GM12874 (cell line): ENCODE measurements at regions not wholly inside any gene's neighbourhood (a gene's known extent, or its start where the extent isn't known, plus 50 kb on each side); places are given as distances from the start of the nearest gene placed in this dataset.

Experiments
- TF ChIP-seq, protein P1 (sequence below): IDR thresholded peaks from 2 replicates; pipeline ENCODE4 v1.5.1; 2011; ENCODE audit warnings: low read depth, mild to moderate bottlenecking, control low read depth, low read length, moderate library complexity; ENCODE audit not compliant: insufficient read depth

DNA sequence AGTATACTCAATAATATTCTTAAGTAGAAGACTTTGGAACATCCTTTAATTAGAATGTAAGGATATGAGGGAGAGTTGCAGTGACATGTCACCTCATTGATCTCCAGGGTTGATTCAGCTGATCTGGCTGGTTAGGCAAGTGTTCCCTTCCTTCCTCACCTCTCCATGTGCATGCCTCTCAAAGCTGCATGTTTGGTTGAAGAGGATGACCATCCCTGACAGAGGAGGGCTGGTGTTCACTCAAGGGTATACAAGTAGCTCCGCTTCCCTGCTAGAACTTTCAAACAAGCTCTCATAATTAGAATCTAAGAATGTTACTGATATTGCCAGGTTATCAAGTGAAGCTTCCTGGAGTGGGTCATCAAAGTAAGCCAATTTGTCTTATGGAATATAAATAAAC is 341.1 kb upstream of the FLRT2 start:
- TF ChIP-seq, protein P1, sequence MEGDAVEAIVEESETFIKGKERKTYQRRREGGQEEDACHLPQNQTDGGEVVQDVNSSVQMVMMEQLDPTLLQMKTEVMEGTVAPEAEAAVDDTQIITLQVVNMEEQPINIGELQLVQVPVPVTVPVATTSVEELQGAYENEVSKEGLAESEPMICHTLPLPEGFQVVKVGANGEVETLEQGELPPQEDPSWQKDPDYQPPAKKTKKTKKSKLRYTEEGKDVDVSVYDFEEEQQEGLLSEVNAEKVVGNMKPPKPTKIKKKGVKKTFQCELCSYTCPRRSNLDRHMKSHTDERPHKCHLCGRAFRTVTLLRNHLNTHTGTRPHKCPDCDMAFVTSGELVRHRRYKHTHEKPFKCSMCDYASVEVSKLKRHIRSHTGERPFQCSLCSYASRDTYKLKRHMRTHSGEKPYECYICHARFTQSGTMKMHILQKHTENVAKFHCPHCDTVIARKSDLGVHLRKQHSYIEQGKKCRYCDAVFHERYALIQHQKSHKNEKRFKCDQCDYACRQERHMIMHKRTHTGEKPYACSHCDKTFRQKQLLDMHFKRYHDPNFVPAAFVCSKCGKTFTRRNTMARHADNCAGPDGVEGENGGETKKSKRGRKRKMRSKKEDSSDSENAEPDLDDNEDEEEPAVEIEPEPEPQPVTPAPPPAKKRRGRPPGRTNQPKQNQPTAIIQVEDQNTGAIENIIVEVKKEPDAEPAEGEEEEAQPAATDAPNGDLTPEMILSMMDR, result no peak

DNA sequence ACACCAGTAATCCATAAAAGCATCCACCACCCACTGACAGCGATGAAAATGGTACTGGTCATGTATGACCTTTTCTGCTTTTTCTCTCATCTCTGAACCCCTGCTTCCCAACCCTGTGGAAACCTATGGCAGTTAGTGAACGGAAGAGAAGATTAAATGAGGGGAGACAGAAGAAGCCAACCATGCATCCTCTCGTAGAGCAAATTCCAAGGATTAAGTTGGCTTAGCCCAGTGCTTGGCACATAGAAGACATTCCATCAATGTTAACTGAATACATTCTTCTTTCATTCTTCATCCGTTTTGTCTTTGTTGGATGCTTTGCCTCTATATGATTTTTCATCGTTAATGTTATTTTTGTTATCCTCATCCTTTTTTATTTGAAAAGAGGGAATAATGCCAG is 339.7 kb upstream of the FLRT2 start:
- TF ChIP-seq, protein P1, result no peak

DNA sequence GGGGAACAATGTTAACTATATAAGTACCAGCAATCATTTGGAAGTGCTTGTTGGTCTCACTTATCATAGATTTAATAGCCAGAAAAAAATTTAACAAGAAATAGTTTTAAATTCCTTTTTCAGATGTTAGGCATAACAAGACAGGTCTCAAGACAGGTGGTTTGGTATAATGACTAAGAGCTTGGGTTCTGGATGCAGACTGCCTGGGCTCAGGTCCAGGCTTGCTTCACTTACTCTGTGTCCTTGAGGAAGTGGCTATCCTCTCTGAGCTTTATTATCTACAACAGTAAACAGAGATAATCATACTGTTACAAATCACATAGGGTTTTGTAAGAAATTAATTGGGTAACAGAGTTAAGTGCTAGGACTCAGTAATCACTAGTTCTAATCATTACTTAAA is 338.0 kb upstream of the FLRT2 start:
- TF ChIP-seq, protein P1, result no peak

- TF ChIP-seq, protein P1, result peak; percentile 23; the same call in 1 of the 2 replicates
These were observed 334.0 kb upstream of the FLRT2 start for GRCh38 chr14:85195872-85196477.

DNA sequence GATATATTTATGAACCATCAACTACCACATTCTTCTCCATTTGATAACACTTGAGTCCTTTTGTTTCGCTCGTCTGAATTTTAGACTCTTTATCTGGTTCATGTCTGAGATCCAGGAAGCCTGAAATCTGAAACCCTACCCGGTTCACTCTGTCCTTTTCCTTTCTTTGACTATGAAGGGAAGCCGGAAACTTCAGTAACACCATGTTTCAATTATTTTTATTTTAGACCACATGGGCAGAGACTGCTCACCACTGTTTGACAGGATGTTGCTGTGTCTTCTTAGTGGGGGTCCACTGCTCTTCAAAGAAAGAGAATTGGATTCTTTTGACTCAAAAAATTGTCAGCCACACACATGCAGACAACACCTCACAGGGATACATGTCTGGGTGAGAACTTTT is 331.9 kb upstream of the FLRT2 start:
- TF ChIP-seq, protein P1, result no peak

GRCh38 chr14:85205875-85206274 is 324.1 kb upstream of the FLRT2 start:
- TF ChIP-seq, protein P1, result no peak

GRCh38 chr14:85214471-85214870 is 315.5 kb upstream of the FLRT2 start:
- TF ChIP-seq, protein P1, result no peak
